Dedifferentiated amniotic fluid mesenchymal stem cell (primary cell): ENCODE measurements at regions not wholly inside any gene's neighbourhood (a gene's known extent, or its start where the extent isn't known, plus 50 kb on each side); places are given as distances from the start of the nearest gene placed in this dataset.
A peak's percentile ranks its signal among the peaks of the same experiment; 100 is the strongest.

ENCODE experiments used
- DNase-seq: peaks from one replicate; pipeline ENCODE4 v3.0.0-alpha.2; 2016; ENCODE audit errors: extremely low spot score

DNA sequence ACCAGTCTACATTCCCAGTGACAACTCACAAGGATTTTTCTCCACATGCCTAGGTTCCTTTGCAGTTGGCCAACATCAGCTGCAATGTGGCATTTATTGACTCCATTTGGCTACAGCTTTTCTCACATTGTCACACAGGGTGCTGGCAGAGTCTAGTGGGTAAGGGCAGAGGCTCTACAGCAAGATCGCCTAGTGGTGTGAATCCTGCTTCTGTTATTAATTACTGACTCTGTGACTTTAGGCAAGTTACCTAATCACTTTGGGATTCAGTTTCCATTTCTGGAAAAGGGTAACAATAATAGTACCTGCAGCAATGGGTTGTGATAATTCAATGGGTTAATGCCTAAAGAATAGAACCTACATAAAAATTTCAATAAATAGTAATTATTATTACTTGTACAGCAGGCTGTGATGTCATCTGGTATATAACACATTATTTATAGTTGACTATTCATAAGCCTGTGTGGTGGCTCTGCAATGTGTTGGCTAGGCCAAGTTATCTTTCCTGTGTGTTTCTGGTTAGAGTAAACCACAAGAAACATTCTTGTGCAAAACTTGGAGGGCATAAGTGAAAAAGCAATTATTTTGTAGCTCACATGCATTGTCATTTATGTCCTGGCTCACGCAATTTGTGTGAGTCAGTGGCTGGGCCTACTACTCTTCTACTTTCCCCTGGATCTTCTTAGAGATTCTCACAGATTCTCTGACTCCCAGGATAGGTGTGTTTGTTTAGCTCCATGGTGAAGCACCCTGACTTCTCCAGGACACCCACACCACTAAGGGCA lies 59.5 kb downstream of the PTGS2 start:
- DNase-seq, result peak; percentile 63

DNA sequence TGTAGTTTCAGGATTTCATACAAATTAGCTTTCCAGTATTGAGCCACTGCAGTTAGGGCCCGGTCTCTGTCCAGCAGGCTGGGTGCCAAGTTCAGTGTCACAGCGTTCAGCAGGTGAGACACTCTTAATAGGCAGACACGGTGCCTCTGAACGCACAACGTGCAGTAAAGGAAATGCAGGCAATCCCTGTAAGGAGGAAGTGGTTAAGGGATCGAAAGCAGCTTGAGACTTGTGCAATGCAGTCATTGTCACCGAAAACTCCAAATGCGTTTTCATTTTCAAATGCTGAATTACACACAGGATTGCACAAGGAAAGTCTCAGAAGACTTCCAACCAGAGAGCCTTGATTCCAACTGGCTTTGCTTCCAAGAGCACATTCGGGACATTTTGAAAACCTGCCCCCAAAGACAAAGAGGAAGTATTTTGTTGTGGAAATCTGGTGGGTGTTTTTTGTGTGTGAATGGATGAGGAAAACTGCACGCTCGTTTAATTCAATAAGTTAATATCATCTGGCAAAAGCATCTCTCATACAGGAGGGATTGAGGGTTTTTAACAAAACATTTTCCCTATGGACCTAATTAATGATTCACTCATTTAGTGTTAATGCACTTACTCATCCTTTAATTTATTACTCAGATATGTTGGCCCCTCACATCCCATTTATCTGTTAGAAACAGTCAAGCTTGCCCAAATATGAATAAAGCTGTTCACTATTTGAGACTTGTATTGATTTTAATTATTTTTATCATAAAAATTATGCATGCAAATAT lies 61.6 kb downstream of the PTGS2 start:
- DNase-seq, result no peak

- no peak for DNase-seq
These were observed 62.3 kb downstream of the PTGS2 start for GRCh38 chr1:186617926-186618325.

DNA sequence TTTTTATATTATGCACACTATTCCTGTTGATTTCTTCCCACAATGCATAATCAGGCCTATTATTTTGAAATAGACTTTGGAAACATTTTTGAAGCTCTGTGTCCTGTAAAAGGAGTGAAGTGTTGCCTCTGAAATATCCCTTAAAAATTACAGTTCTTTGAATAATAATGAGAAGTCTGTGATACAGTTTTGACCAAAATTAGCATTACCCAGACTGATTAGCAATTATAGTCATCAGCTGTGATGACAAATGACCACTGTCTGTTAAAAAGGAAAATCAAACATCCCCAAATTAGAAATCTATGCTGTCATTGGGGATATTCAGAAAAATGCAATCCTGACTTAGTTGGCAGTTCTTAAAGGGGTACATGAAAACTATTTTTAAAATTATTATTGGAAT lies 63.7 kb downstream of the PTGS2 start:
- DNase-seq, result no peak

GRCh38 chr1:186615332-186615731 lies 64.9 kb downstream of the PTGS2 start:
- no peak for DNase-seq

DNA sequence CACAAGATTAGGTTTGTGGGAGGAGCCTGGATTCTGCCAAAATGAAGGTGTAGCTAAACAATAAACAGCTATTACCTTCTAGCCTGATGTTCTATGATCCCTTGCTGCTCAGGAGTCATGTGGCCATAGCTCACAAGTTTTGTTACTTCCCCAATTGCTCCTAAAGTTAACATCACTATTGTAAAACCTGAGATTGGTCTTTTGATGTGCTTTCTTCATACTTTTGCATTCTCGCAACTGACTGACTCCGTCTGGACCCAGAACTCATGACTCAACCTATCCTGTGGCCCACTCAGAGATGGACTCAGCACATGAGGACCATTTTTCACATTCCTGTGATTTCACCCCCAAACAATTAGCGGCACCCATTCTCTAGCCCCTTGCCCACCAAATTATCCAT lies 69.1 kb downstream of the PTGS2 start:
- no peak for DNase-seq

GRCh38 chr1:186609183-186609582 lies 71.0 kb downstream of the PTGS2 start:
- DNase-seq, result no peak

- DNase-seq, result peak; percentile 35
These were observed 74.4 kb downstream of the PTGS2 start for GRCh38 chr1:186605762-186606350.

- DNase-seq, result no peak
These were observed 84.3 kb downstream of the PTGS2 start for GRCh38 chr1:186595969-186596368.

DNA sequence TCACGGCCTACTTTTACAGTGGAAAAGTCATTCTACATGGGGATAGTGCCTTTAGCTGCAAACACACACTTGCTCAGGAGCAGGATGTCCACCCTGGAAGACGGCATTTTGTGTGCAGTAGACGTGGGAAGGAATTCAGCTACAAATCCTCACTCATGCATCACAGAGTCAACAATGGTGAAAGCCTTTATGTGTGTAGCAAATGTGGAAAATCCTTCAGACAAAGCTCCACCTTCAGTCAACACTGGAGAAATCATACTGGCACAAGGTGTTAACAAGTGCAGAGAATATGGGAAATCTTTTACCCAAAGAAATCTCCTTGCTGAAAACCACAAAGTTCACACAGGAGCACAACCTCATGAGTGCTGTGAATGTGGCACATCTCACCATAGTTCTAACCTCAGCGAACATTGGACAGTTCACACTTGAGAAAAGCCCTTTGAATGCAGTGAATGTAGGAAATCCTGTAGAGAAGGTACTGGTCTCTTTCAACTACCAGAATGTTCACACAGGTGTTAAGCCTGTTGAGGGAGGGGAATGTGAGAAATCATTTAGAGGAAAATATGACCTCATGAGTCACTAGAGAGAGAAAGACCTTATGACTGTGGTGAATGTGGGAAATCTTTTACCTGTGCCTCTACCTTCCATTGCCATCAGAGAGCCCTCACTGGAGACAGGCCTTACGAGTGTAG lies 101.8 kb downstream of the PTGS2 start:
- DNase-seq, result no peak

GRCh38 chr1:186577633-186578032 lies 102.6 kb downstream of the PTGS2 start:
- no peak for DNase-seq

DNA sequence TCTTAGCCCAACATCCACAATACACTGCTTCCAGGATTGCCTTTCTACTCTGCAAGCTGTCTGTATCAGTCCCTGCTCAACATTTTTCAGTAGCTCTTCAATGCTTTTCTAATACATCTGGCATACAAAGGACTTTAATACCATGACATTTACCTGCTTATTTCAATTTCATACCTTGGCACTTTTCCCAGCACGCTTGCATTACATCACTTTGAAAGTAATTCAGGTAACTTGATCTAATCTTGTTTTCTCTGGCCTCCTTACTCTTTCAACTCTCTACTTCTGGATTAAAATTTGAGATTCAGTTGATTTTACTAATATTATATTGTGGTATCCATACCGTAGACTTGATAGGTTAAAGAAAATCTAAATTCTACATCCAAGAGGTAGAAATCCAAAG lies 103.0 kb downstream of the PTGS2 start:
- no peak for DNase-seq

- no peak for DNase-seq
These were observed 104.9 kb downstream of the PTGS2 start for GRCh38 chr1:186575348-186575747.

DNA sequence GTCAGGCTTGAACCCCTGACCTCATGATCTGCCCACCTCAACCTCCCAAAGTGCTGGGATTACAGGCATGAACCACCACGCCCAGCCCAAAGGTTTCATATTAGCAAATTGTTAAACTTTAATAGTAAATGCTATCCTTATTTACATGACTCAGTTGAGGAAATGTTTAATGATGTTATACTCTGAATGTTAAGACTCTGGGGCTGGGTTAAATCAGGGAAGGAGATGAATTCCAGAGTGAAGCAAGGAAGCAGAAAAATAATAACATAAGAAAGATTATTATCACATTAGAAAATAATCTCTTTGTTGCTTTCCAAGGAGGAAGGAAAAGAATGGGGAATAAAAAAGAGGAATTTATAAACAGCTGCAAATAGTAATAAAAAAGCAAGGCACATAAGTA lies 105.3 kb downstream of the PTGS2 start:
- no peak for DNase-seq

GRCh38 chr1:186572509-186572908 lies 107.7 kb downstream of the PTGS2 start:
- no peak for DNase-seq

DNA sequence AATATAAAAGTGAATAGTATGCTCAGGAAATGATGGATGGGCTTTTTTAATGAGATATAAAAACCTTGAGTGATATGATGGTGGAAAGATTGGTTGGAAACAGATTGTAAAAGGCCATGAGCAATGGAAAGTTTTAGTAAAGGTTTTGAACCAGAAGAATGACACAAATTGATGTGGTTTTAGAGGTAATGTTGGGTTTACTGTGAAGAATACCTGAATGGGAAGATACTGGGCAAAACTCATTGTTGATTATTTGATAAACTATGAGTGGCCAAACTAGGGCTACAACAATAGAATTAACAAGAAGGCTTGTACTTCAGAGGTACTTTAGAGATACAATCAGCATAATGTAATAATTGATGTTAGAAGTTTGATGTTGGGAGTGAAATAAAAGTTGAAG lies 108.5 kb downstream of the PTGS2 start:
- no peak for DNase-seq

GRCh38 chr1:186569856-186570255 lies 108.9 kb upstream of the PDC start:
- DNase-seq, result no peak

- DNase-seq, result no peak
These were observed 107.3 kb upstream of the PDC start for GRCh38 chr1:186568221-186568620.

GRCh38 chr1:186566140-186566855 lies 105.4 kb upstream of the PDC start:
- DNase-seq, result no peak

DNA sequence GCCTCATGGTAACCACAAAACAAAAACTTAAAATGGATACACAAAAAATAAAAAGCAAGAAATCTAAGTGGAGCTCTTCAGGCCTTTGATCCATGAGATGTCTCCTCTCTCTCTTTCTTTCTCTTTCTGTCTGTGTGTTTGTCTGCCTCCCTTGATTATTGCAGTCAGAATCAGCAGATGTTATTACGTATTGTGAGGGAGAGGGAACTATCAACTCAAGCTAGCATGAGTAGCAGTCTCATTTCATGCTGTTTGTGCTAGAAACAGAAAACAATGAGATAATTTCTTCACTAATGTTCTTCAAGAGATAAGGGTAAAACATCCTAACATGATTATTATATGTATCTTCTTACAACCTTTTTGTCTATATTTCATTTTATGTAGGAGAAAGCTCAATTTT lies 103.7 kb upstream of the PDC start:
- no peak for DNase-seq

- no peak for DNase-seq
These were observed 98.7 kb upstream of the PDC start for GRCh38 chr1:186559601-186560116.
